Liver (tissue), 3 donors: ENCODE measurements at regions not wholly inside any gene's neighbourhood (a gene's known extent, or its start where the extent isn't known, plus 50 kb on each side); places are given as distances from the start of the nearest gene placed in this dataset.

Experiments
- CTCF ChIP-seq: fragments of 150-350 bp; IDR thresholded peaks from 2 replicates; pipeline ENCODE4 v1.5.1; 2017; ENCODE audit warnings: improper control_type of control experiment, low read depth, low read length; ENCODE audit not compliant: missing input control
- EGR1 ChIP-seq, 2 donors: IDR thresholded peaks; 2 replicates each; pipeline ENCODE4 v1.6.1; 2016 to 2018; ENCODE audit warnings: antibody characterized with exemption in 2 of 2, low read depth in 2 of 2
- FOXA1 ChIP-seq: IDR thresholded peaks from 2 replicates; pipeline ENCODE4 v1.6.1; 2016; ENCODE audit warnings: antibody characterized with exemption
- FOXA2 ChIP-seq: IDR thresholded peaks from 2 replicates; pipeline ENCODE4 v1.6.1; 2016; ENCODE audit warnings: antibody characterized with exemption
- GABPA ChIP-seq, 2 donors: IDR thresholded peaks in 1 of 2; conservative IDR thresholded peaks in 1 of 2; 2 replicates each; pipeline ENCODE4 v1.6.1; 2016; ENCODE audit warnings: antibody characterized with exemption in 2 of 2, mild to moderate bottlenecking in 1 of 2, moderate library complexity in 1 of 2
- JUND ChIP-seq, 2 donors: IDR thresholded peaks; 2 replicates each; pipeline ENCODE4 v1.6.1; 2016; ENCODE audit warnings: antibody characterized with exemption in 2 of 2
- MAX ChIP-seq: IDR thresholded peaks from 2 replicates; pipeline ENCODE4 v1.6.1; 2016; ENCODE audit warnings: antibody characterized with exemption
- RAD21 ChIP-seq, 2 donors: IDR thresholded peaks; 2 replicates each; pipeline ENCODE4 v1.6.1; 2016; ENCODE audit warnings: antibody characterized with exemption in 2 of 2, mild to moderate bottlenecking in 2 of 2
- REST ChIP-seq: IDR thresholded peaks from 2 replicates; pipeline ENCODE4 v1.6.1; 2016; ENCODE audit warnings: antibody characterized with exemption, mild to moderate bottlenecking
- SP1 ChIP-seq: IDR thresholded peaks from 2 replicates; pipeline ENCODE4 v1.6.1; 2018; ENCODE audit warnings: antibody characterized with exemption, mild to moderate bottlenecking
- TAF1 ChIP-seq: conservative IDR thresholded peaks from 2 replicates; pipeline ENCODE4 v1.6.1; 2016; ENCODE audit warnings: antibody characterized with exemption, mild to moderate bottlenecking
- YY1 ChIP-seq: IDR thresholded peaks from 2 replicates; pipeline ENCODE4 v1.6.1; 2016; ENCODE audit warnings: antibody characterized with exemption, mild to moderate bottlenecking
- ZBTB33 ChIP-seq: IDR thresholded peaks from 2 replicates; pipeline ENCODE4 v1.6.1; 2016; ENCODE audit warnings: antibody characterized with exemption
- donor health status: healthy.
- donor health status: healthy.

GRCh38 chr22:49436056-49436455 lies 391.6 kb downstream of the BRD1 start:
- TF ChIP-seq CTCF (no peak), EGR1 (IDR thresholded peaks at IDR 0.05; ENCODE audit: low read depth in 2 of 2) (no peak), FOXA1 (no peak), TAF1 (no peak), SP1 (no peak), YY1 (no peak), REST (no peak), MAX (no peak), JUND (IDR thresholded peaks at IDR 0.05) (no peak), RAD21 (IDR thresholded peaks at IDR 0.05) (no peak), GABPA (IDR thresholded peaks at IDR 0.05 in 1 of 2, conservative IDR thresholded peaks at IDR 0.05 in 1 of 2) (no peak), ZBTB33 (no peak), FOXA2 (no peak)
